ENCODE measurements at regions not wholly inside any gene's neighbourhood (a gene's known extent, or its start where the extent isn't known, plus 50 kb on each side); places are given as distances from the start of the nearest gene placed in this dataset.

- TF ChIP-seq JUND (CRISPR knock-in tag; IDR thresholded peaks at IDR 0.05) (no peak), PHF8 (CRISPR knock-in tag; IDR thresholded peaks at IDR 0.05) (peak; percentile 65; the same call in 1 of the 2 replicates), SALL1 (CRISPR knock-in tag; IDR thresholded peaks at IDR 0.05) (peak; percentile 71; the same call in 1 of the 2 replicates), ZSCAN31 (CRISPR knock-in tag; IDR thresholded peaks at IDR 0.05; ENCODE audit: low read depth) (peak; percentile 29; the same call in 1 of the 2 replicates), ZNF550 (CRISPR knock-in tag; IDR thresholded peaks at IDR 0.05; ENCODE audit: borderline replicate concordance) (0 out of 2 replicates have a peak, but pooled peaks have one; percentile 34), ETV5 (CRISPR knock-in tag; IDR thresholded peaks at IDR 0.05; ENCODE audit: borderline replicate concordance) (no peak; the same call in 1 of the 2 replicates), TARDBP (CRISPR knock-in tag; IDR thresholded peaks at IDR 0.05) (peak; percentile 56; the same call in 1 of the 2 replicates), HMGXB3 (CRISPR knock-in tag; IDR thresholded peaks at IDR 0.05; ENCODE audit: borderline replicate concordance) (no peak), SATB2 (CRISPR knock-in tag; IDR thresholded peaks at IDR 0.05) (no peak), MAZ (IDR thresholded peaks at IDR 0.05; ENCODE audit: borderline replicate concordance, low read depth, low read length) (peak; percentile 83), MAZ (CRISPR knock-in tag; IDR thresholded peaks at IDR 0.05; ENCODE audit: low read depth) (peak; percentile 85; the same call in 1 of the 2 replicates)
- TF ChIP-seq, protein P1, sequence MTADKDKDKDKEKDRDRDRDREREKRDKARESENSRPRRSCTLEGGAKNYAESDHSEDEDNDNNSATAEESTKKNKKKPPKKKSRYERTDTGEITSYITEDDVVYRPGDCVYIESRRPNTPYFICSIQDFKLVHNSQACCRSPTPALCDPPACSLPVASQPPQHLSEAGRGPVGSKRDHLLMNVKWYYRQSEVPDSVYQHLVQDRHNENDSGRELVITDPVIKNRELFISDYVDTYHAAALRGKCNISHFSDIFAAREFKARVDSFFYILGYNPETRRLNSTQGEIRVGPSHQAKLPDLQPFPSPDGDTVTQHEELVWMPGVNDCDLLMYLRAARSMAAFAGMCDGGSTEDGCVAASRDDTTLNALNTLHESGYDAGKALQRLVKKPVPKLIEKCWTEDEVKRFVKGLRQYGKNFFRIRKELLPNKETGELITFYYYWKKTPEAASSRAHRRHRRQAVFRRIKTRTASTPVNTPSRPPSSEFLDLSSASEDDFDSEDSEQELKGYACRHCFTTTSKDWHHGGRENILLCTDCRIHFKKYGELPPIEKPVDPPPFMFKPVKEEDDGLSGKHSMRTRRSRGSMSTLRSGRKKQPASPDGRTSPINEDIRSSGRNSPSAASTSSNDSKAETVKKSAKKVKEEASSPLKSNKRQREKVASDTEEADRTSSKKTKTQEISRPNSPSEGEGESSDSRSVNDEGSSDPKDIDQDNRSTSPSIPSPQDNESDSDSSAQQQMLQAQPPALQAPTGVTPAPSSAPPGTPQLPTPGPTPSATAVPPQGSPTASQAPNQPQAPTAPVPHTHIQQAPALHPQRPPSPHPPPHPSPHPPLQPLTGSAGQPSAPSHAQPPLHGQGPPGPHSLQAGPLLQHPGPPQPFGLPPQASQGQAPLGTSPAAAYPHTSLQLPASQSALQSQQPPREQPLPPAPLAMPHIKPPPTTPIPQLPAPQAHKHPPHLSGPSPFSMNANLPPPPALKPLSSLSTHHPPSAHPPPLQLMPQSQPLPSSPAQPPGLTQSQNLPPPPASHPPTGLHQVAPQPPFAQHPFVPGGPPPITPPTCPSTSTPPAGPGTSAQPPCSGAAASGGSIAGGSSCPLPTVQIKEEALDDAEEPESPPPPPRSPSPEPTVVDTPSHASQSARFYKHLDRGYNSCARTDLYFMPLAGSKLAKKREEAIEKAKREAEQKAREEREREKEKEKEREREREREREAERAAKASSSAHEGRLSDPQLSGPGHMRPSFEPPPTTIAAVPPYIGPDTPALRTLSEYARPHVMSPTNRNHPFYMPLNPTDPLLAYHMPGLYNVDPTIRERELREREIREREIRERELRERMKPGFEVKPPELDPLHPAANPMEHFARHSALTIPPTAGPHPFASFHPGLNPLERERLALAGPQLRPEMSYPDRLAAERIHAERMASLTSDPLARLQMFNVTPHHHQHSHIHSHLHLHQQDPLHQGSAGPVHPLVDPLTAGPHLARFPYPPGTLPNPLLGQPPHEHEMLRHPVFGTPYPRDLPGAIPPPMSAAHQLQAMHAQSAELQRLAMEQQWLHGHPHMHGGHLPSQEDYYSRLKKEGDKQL (CRISPR knock-in tag; IDR thresholded peaks at IDR 0.05; ENCODE audit: low read depth) = no peak; the same call in 1 of the 2 replicates
- TF ChIP-seq, protein P2, sequence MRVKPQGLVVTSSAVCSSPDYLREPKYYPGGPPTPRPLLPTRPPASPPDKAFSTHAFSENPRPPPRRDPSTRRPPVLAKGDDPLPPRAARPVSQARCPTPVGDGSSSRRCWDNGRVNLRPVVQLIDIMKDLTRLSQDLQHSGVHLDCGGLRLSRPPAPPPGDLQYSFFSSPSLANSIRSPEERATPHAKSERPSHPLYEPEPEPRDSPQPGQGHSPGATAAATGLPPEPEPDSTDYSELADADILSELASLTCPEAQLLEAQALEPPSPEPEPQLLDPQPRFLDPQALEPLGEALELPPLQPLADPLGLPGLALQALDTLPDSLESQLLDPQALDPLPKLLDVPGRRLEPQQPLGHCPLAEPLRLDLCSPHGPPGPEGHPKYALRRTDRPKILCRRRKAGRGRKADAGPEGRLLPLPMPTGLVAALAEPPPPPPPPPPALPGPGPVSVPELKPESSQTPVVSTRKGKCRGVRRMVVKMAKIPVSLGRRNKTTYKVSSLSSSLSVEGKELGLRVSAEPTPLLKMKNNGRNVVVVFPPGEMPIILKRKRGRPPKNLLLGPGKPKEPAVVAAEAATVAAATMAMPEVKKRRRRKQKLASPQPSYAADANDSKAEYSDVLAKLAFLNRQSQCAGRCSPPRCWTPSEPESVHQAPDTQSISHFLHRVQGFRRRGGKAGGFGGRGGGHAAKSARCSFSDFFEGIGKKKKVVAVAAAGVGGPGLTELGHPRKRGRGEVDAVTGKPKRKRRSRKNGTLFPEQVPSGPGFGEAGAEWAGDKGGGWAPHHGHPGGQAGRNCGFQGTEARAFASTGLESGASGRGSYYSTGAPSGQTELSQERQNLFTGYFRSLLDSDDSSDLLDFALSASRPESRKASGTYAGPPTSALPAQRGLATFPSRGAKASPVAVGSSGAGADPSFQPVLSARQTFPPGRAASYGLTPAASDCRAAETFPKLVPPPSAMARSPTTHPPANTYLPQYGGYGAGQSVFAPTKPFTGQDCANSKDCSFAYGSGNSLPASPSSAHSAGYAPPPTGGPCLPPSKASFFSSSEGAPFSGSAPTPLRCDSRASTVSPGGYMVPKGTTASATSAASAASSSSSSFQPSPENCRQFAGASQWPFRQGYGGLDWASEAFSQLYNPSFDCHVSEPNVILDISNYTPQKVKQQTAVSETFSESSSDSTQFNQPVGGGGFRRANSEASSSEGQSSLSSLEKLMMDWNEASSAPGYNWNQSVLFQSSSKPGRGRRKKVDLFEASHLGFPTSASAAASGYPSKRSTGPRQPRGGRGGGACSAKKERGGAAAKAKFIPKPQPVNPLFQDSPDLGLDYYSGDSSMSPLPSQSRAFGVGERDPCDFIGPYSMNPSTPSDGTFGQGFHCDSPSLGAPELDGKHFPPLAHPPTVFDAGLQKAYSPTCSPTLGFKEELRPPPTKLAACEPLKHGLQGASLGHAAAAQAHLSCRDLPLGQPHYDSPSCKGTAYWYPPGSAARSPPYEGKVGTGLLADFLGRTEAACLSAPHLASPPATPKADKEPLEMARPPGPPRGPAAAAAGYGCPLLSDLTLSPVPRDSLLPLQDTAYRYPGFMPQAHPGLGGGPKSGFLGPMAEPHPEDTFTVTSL (CRISPR knock-in tag; IDR thresholded peaks at IDR 0.05; ENCODE audit: borderline replicate concordance) = no peak; the same call in 1 of the 2 replicates
Observed at GRCh38 chr17:77374170-77374936, 233.6 kb downstream of the SEC14L1 start (continued).

All from HepG2 (cell line).